Eye (tissue), 1 donor: ENCODE measurements at regions not wholly inside any gene's neighbourhood (a gene's known extent, or its start where the extent isn't known, plus 50 kb on each side); places are given as distances from the start of the nearest gene placed in this dataset.
"Not testable (repeated sequence)": the region's sequence is repeated elsewhere in the genome, so short reads cannot be mapped to it uniquely, and the experiment has no call there.

Experiments
- DNase-seq: peaks from one replicate; pipeline ENCODE4 v3.0.0-alpha.2; 2015

DNA sequence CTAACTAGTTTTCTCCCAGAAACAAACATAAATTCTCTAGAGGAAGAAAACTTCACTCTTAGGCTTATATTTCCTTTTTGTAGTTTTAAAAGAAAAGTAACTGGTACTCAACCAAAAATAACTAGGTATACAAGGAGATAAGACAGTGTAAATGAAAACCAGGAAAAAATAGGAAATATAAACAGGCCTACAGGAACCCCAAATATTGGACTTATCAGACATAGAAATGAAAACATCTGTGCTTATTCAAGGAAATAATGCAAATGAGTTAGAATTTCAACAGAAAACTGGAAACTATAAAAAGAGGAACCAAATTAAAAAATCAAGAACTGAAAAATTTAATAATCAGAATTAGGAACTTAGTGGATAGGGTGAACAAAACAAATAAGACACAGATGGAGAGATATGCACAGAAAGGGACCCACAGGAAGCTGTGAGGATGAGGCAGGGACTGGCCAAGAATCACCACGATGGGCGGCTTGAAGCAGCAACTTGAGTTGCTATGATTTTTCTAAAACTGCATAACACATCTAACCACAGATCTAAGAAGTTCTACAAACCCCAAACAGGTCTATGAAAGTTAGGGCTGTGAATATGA is 67.5 kb upstream of the ACTRT2 start:
- DNase-seq: no peak

DNA sequence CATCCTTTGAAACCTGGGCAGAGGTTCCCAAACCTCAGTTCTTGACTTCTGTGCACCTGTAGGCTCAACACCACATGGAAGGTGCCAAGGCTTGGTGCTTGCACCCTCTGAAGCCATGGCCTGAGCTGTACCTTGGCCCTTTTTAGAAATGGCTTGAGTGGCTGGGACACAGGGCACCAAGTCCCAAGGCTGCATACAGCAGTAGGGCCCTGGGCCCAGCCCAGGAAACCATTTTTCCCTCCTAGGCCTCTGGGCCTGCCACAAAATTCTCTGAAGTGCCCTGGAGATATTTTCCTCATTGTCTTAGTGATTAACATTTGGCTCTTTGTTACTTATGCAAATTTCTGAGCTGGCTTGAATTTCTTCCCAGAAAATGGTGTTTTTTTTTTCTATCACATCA is 65.6 kb upstream of the ACTRT2 start:
- no peak for DNase-seq

DNA sequence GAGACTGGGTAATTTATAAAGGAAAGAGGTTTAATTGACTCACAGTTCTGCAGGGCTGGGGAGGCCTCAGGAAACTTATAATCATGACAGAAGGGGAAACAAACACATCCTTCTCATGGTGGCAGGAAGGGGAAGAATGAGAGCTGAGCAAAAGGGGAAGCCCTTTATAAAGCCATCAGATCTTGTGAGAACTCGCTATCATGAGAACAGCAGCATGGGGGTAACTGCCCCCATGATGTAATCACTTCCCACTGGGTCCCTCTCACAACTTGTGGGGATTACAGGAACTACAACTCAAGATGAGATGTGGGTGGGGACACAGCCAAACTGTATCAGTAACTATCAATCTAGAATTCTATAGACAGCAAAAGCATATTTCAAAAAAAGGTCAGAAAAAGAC is 64.7 kb upstream of the ACTRT2 start:
- no peak for DNase-seq

DNA sequence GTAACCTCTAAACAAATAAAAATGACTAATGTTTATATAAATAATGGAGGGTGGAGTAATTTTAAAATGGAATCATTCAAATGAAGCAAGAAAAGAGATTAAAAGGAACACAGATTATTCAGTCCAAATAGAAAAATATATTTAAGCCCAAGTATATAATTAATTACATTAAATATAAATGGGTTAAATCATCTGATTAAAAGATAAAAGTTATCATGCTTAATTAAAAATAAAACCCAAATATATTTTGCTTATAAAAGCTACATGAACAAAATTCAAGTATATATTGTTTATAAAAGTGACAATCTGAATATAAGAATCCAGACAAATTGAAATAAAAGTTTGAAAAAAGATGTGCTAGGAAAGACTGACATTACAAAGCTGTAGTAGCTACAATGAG is 63.9 kb upstream of the ACTRT2 start:
- DNase-seq: no peak

DNA sequence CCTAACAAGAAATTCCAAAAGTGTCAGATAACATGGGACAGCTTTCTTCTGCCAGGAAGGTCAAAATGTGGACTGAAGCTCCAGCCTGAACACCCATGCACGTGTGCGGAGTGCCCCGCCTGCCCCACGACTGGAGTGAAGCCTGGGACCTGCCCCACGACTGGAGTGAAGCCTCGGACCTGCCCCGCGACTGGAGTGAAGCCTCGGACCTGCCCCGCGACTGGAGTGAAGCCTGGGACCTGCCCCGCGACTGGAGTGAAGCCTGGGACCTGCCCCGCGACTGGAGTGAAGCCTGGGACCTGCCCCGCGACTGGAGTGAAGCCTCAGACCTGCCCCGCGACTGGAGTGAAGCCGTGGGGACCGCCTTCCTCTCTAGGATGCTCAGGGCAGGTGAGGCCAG is 61.4 kb upstream of the ACTRT2 start:
- not testable (repeated sequence) for DNase-seq

DNA sequence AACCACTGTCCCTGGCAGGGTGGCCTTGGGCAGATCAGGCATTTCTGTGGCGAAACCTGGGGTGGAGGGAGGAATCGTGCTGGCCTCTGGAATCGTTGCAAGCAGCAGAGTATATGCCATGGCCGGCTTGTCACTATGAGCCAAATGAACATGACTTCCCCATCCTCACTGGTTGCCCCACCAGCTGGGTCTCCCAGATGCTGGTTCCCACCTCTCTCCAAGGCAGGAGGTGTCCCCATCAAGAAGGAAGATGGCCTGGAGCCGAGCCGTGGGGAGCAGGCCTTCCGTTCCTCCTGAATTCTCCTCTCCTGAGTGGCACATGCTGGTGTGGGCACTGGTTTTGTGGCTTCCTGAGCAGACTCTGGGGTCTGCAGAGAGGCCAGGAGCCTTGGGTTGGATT is 60.2 kb upstream of the ACTRT2 start:
- no peak for DNase-seq

DNA sequence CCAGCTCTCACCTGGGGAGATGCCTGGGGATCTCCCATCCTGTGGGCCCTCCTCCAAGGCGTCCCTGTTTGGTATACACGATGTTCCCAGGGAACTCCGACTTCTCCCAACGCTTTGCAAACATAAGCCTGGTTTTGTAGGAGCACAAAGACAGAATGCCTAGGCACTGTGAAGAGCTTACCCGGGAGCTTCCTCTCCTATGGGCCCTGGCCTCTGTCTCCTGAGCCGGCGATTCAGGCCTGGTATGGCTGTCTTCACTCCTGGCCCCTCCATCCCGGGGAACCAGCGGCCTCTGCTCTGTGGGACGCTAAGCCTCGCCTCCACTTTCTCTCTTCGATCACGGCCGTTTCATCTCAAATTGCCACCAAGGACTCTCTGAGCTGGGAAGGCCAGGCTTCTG is 59.6 kb upstream of the ACTRT2 start:
- no peak for DNase-seq

DNA sequence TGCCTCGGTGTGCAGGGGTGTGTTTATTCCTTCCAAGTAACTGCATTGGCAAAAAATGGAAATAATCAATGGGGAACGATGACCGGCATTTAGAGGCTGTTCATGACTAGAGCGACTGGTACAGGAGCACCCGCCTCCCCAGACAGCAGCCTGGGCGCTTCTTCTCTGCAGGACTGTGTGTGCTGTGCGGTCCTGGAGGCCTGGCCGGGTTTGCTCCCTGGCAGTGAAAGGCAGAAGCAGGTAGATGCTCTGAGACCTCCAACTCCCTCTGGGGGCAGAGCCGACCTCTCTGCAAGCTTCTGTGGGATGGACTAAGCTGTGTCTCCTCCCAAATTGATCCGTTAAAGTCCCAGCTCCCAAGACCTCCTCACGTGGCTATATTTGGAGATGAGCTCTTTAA is 59.2 kb upstream of the ACTRT2 start:
- no peak for DNase-seq

DNA sequence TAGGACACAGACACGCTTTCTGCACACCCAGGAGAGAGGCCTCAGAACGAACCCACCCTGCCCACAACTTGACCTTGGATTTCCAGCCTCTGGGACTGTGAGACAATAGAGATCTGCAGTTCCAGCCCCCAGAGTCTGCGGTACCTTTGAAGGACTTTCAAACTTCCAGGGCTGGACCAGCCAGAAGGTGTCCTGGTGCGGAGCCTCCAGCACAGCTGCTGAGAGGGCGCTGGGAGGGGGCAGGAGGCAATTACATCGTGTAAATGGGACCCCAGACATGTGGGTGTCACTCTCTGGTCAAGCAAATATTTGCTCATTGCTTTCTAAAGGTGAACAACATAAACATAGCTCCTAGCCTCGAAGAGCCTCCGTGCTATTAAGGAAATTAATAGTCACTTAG is 58.7 kb upstream of the ACTRT2 start:
- DNase-seq: no peak

DNA sequence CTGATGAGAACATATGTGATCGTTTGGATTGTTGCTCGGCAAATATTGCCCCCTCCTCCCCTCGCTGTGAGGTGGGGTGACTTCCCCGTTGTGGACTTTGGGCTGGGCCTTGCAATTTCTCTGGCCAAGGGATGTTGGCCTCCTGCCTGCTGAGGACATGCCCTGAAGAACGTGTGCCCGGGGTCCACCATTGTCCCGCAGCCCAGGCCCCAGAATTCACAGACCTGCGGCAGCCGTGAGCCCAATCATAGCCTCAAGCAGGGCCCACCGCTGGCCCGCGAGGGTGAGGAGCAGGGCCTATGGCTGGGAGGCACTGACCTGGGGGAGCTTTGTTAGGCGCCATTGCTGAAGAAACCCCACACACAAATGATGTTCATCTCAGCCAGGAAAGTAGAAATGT is 58.3 kb upstream of the ACTRT2 start:
- no peak for DNase-seq

DNA sequence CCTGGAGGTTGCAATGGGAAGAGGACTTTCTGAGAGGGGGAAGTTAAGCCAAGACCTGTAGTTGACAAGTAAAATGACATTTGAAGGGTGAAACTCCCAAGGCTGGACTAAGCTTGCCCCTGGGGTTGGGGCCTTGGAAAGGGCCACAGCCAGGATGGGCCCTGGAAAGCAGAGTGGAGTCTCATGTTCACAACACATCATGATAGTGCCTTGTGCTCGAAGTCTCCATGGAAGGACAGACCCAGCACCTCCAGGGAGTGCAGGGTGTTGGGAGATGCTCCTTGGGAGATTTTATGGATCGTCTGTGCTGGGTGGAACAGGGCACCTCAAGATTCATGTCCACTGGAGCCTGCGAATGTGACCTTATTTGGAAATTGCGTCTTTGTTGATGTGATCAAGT is 55.6 kb upstream of the ACTRT2 start:
- no peak for DNase-seq

DNA sequence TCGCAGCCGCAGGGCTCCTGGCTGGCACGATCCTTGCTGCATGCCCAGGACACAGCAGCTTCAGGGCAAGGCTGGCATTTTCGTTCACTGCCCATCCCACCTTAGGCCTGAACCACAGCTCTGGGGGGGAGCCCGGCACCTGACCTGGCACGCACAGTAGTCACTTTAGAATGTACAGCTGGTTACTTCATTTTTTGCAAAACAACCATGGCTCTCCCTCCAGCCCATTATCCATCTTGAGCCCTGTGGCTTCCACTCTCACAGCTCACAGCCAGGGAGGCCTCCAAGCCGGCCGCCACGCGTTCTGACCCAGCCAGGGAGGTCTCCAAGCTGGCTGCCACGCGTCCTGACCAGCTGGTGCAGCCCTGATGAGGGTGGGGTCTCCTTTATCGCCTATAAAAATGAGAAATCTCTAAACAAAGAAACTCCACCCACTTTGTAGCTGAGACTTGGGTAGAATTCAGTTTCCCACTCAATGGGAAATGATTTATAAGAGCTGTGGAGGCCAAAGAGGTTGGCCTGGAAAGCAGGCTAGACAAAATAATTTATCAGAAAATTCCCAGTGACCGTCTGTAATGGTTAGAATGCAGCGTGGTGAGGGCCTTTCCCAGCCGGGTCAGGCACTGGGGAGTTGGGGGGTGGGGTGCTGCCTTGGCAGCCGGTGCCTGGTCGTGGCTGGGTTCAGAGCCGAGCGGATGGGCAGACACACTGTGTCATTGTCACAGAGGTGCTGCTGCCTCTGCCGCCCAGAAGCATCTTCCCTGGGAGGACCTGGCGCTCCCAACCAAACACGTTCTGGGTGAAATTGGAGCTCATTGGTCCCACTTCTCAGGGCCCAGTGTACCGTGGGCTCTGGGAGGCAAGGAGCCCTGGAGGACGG is 54.6 kb upstream of the ACTRT2 start:
- DNase-seq: no peak

DNA sequence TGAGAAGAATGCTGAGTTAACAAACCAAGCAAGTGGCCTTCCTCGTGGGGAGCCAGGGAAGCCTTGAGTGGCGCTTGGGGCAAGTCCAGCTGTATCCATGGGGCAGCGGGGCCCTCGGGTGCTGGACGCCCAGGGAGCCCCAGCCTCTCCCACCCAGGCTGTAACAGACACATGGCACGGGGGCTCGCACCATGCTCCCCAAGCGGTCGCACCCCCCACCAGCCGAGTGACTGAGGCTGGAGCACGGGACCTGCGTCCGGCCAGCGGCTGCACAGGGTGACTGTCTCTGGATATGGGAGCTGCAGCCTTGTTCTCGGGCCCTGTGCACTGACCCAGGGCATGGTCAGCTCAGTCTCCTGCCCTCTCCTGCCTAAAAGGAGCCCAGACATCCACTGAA is 53.9 kb upstream of the ACTRT2 start:
- DNase-seq: no peak

DNA sequence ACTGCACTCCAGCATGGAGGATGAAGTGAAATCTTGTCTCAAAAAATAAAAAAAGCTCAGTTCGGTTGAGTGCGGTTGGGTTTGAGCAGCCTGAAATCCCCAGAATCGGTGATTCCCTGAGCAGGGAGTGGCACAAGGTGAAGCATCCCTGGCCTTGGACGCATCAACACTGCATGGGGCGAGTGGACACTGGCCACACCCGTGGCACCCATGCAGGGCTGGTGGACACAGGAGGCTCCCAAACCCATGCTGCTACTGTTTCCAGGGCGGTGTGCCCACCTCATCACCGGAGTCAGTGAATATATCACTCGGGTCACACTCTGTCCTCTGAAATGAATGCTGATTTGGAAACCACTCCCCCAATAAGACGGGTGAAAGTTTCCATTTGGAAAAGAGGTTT is 53.4 kb upstream of the ACTRT2 start:
- DNase-seq: no peak

DNA sequence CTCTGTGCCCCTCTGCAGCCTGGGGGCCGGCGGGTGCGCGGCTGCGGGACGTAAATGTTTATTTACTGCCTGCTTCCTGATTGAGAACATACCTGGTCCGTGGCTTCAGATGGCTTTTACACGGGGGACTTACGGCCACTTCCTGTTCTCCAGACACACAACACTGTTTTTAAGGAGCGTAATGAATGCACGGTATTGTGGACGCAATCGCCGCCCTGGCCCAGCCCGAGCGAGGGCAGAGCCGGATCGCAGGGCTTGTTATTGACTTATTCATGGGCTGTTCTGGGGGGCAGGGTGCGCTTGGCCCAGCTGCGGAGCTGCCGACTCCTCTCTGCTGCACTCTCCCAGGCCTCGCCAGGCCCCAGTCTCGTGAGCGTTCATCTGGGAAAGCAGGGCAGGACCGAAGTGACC is 52.8 kb upstream of the ACTRT2 start:
- peak; percentile 53 for DNase-seq

DNA sequence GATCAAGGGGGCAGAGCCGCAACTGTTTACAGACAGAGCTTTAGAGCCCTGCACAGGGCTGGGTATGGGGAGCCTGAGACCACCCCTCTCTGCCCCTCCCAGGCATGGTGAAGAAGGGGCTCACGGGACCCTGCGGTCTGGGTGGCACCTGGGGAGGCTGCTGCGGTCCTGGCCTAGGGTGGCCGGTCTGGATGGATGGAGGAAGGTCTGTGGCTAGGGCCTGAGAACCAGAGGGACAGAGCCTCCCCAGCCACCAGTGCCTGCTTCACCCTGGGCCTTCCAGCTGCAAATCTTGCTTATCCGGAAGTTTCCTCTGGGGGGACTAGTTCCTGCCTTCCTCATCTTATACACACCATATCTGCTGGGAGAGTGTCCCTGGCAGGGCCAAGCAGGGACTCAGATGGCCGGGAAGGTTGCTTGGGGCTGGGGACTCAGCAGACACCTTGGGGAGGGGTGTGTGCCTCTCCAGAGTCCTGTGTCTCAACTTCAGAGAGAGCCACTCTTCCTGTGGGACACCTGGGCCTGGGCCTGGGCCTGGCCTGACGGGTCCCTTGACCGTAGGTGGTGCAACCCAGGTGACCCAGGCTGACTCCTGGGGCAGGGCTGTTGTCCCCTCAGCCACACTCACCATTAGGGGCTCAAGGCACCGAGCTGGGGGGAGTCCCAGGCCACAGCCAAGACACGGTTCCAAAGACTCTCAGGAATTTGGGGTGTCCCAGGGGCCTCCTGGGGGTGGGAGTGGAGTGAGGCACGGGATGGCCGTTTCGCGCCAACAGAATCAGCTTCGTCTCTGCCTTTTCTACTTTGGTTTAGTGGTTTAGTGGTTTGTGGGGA is 52.0 kb upstream of the ACTRT2 start:
- no peak for DNase-seq

DNA sequence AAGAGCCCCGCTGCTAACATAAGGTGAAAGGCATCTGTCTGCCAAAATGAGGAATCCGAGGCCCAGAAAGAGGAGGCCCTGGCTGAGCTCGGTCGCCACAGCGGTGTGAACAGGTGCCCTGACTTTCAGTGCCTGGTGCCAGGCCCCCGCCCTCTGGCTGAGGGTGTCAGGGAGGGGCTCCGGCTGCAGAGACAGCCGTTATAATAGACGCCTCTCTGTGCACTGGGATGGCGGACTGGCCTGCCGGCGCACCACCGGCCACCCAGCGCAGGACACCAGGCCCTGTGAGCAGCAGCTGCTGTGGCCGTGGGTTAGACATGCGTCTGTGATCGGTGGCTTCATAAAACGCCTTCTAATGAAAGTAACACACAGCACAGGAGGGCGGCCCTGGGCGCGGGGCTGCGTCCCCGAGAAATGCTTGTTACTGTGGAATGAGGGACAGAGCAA is 51.4 kb upstream of the ACTRT2 start:
- DNase-seq: no peak

DNA sequence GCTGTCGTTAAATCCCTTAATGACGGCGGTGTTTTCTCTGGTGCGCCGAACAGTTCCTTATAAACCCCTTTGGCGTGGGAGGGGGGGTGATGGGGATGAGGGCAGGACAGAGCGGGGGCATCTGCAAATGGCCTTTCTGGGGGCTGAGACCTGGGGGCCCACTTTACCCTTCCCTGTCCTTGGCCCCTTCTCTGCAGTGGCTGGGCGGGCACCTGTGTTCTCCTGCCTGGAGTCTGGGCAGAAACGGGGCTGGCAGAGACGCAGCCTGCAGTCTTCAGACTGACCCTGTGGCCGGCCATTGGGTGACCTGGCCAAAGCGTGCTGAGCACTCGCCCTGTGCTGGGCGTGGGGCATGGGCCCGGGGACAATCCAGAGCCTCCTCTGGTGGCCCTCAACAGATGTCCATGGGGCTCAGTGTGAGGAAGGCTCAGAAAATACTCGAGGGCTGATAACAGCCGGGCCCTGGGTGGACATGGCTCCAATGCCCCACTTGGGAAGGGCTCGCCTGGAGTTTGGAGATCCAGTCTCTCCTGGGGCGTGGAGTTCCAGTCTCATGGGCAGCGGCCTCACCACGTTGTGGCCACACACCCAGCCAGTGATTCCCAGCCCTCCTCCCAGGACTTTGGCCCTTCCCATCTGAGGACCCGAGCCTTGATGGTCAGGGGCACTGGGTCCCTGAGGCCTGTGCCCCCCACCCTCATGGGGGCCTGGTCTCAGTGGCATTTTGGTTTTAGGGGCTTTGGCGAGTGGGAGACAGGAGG is 50.8 kb upstream of the ACTRT2 start:
- no peak for DNase-seq

DNA sequence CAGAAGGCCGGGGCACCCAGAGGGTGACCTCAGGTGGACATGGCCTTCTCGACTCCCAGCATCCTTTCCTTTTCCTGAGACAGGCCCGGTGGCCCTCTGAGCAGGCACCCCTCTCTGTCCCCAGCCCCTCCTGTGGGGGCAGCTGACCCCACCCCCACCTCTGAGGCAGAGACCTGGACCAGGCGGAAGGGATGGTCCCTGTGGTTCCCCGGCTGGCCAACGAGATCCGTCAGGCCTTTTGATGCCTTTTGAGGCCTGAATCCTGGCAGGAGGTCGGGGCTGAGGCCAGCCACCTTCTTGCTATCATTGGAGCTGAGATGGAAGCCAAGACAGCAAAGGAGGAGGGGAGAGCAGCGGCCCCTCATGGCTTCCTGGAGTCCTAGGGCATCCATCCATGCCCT is 50.2 kb upstream of the ACTRT2 start:
- DNase-seq: no peak
